GM12878 (cell line): ENCODE measurements at regions not wholly inside any gene's neighbourhood (a gene's known extent, or its start where the extent isn't known, plus 50 kb on each side); places are given as distances from the start of the nearest gene placed in this dataset.

Source experiments
- ATAC-seq: fragments of 200-7000 bp; cut with Tn5 transposase; 3 replicates; pipeline ENCODE4 v1.9.1; 2020; ENCODE audit warnings: mild to moderate bottlenecking, moderate library complexity
- BruUV-seq: library from RNA; stranded (reverse); fragments of 400-500 nt; replicated peaks from 2 replicates; lab custom pipeline; 2021; lab: Mats Ljungman, UMichigan
- CTCF ChIA-PET: fragments of 300-600 bp; sonication (Branson Sonifier 250); formaldehyde crosslinking; extraction: SDS; loops from one replicate; lab custom pipeline; 2021; ENCODE audit warnings: inconsistent platforms; lab: Yijun Ruan, JAX
- POLR2A ChIA-PET: fragments of 350-600 bp; formaldehyde crosslinking; extraction: SDS; loops from one replicate; lab custom pipeline; 2021; ENCODE audit warnings: inconsistent platforms; lab: Charles Lee
- RAD21 ChIA-PET: fragments of 300-600 bp; sonication (Branson Sonifier 250); formaldehyde crosslinking; loops from one replicate; lab custom pipeline; 2023; ENCODE audit warnings: antibody characterized with exemption; ENCODE audit not compliant: unreplicated experiment; lab: Charles Lee
- SMC1A ChIA-PET: fragments of 300-600 bp; sonication (Branson Sonifier 250); formaldehyde crosslinking; loops from one replicate; lab custom pipeline; 2023; ENCODE audit not compliant: unreplicated experiment, uncharacterized antibody; lab: Charles Lee
- DNase-seq: peaks from one replicate; pipeline ENCODE4 v3.0.0-alpha.2; 2011; ENCODE audit warnings: low read depth, low spot score
- FAIRE-seq: peaks from 3 replicates; lab custom pipeline; 2011; peaks lifted over from hg19 to GRCh38; lab: Jason Lieb, UNC
- H2AFZ ChIP-seq: 2 replicates; pipeline ENCODE4 v1.6.0; 2011; ENCODE audit warnings: low read depth, low read length, control low read depth; ENCODE audit not compliant: control insufficient read depth
- H3K27ac ChIP-seq: 2 replicates; pipeline ENCODE4 v1.5.1; 2011; ENCODE audit warnings: control low read depth; ENCODE audit not compliant: control insufficient read depth, insufficient read depth
- H3K27me3 ChIP-seq, 2 experiments: replicated peaks in 1 of 2; 2 replicates each; pipeline versions ENCODE4 v1.6.0 to v1.6.1; 2011; ENCODE audit warnings: low read length in 1 of 2; ENCODE audit not compliant: control insufficient read depth in 2 of 2, insufficient read depth in 2 of 2
- H3K36me3 ChIP-seq, 2 experiments: 2 replicates each; pipeline ENCODE4 v1.5.1; 2011; ENCODE audit warnings: low read length in 1 of 2; ENCODE audit not compliant: control insufficient read depth in 2 of 2, insufficient read depth in 2 of 2
- H3K4me1 ChIP-seq: 2 replicates; pipeline ENCODE4 v1.6.1; 2011; ENCODE audit warnings: mild to moderate bottlenecking, low read length, moderate library complexity, mixed read lengths; ENCODE audit not compliant: control insufficient read depth, insufficient read depth
- H3K4me2 ChIP-seq: 2 replicates; pipeline ENCODE4 v1.6.0; 2011; ENCODE audit warnings: control low read depth; ENCODE audit not compliant: control insufficient read depth, insufficient read depth
- H3K4me3 ChIP-seq: fragments of 200-600 bp; sonication (generic); 2 replicates; pipeline ENCODE4 v1.5.1; 2016
- H3K79me2 ChIP-seq: 2 replicates; pipeline ENCODE4 v1.6.0; 2011; ENCODE audit warnings: low read length; ENCODE audit not compliant: control insufficient read depth, insufficient read depth
- H3K9ac ChIP-seq: 2 replicates; pipeline ENCODE4 v1.8.0; 2011; ENCODE audit warnings: low read length, control low read depth, mixed read lengths; ENCODE audit not compliant: control insufficient read depth, insufficient read depth
- H3K9me3 ChIP-seq: replicated peaks from 3 replicates; pipeline ENCODE4 v1.5.1; 2011; ENCODE audit warnings: mild to moderate bottlenecking, low read length; ENCODE audit not compliant: control insufficient read depth, insufficient read depth
- H4K20me1 ChIP-seq: 2 replicates; pipeline ENCODE4 v1.6.0; 2011; ENCODE audit not compliant: control insufficient read depth, insufficient read depth
- CREB1 ChIP-seq: IDR thresholded peaks from 2 replicates; pipeline ENCODE4 v1.6.1; 2012; ENCODE audit warnings: low read depth, mild to moderate bottlenecking, inconsistent platforms
- HDAC2 ChIP-seq: fragments of 200-600 bp; sonication (generic); IDR thresholded peaks from 2 replicates; pipeline ENCODE4 v1.6.1; 2017
- JUND ChIP-seq: IDR thresholded peaks from 2 replicates; pipeline ENCODE4 v1.6.1; 2012; ENCODE audit warnings: low read depth, mild to moderate bottlenecking, low read length, improper control_type of control experiment, moderate library complexity
- LARP7 ChIP-seq: fragments of 450-650 bp; IDR thresholded peaks from 2 replicates; pipeline ENCODE4 v1.6.1; 2017; ENCODE audit warnings: mild to moderate bottlenecking
- NR2C2 ChIP-seq: IDR thresholded peaks from 2 replicates; pipeline ENCODE4 v1.6.1; 2011; ENCODE audit warnings: borderline replicate concordance, low read depth; ENCODE audit not compliant: control insufficient read depth, insufficient read length
- RCOR1 ChIP-seq: conservative IDR thresholded peaks from 2 replicates; pipeline ENCODE4 v1.6.1; 2012; ENCODE audit warnings: low read depth, low read length, improper control_type of control experiment
- SMC3 ChIP-seq: IDR thresholded peaks from 2 replicates; pipeline ENCODE4 v1.6.1; 2011; ENCODE audit warnings: low read length, improper control_type of control experiment, borderline replicate concordance
- SRF ChIP-seq, 2 experiments: IDR thresholded peaks; 2 replicates each; pipeline ENCODE4 v1.6.1; 2011; ENCODE audit warnings: low read depth in 2 of 2, low read length in 2 of 2, mild to moderate bottlenecking in 1 of 2, moderate library complexity in 1 of 2
- SUZ12 ChIP-seq: fragments of 200-600 bp; sonication (generic); IDR thresholded peaks from one replicate; pipeline ENCODE4 v1.6.1; 2018; ENCODE audit warnings: antibody characterized with exemption, mild to moderate bottlenecking; ENCODE audit not compliant: unreplicated experiment
- ZBTB4 ChIP-seq: fragments of 450-650 bp; formaldehyde crosslinking; IDR thresholded peaks from 2 replicates; pipeline ENCODE4 v1.4.0; 2022; ENCODE audit warnings: mild to moderate bottlenecking, moderate library complexity
- ZNF217 ChIP-seq: fragments of 450-650 bp; IDR thresholded peaks from 2 replicates; pipeline ENCODE4 v1.6.1; 2017; ENCODE audit warnings: antibody characterized with exemption, mild to moderate bottlenecking
- ZSCAN29 ChIP-seq: fragments of 450-650 bp; IDR thresholded peaks from 2 replicates; pipeline ENCODE4 v1.6.1; 2017; ENCODE audit warnings: mild to moderate bottlenecking, moderate library complexity
- WGBS: methylation state at CpG from one replicate; pipeline ENCODE4 v1.1.6; 2016; ENCODE audit warnings: low lambda C conversion rate; ENCODE audit not compliant: insufficient replicate concordance, insufficient coverage; ENCODE audit errors: missing lambda C conversion rate; 5-methylcytosine and 5-hydroxymethylcytosine counted together
- in situ Hi-C: fragments of 300-500 bp; cut with MboI; formaldehyde crosslinking; loops from 9 replicates; pipeline ENCODE4 v1.14.3; 2018; ENCODE audit warnings: mixed read lengths
- intact Hi-C: fragments of 100-400 bp; cut with micrococcal nuclease; formaldehyde crosslinking; loops from one replicate; pipeline ENCODE4 v1.14.2; 2022; ENCODE audit not compliant: unreplicated experiment
- TF ChIP-seq, protein P1 (sequence below): fragments of 450-650 bp; formaldehyde crosslinking; IDR thresholded peaks from 2 replicates; pipeline ENCODE4 v1.4.0; 2020; ENCODE audit warnings: mild to moderate bottlenecking, moderate library complexity
- TF ChIP-seq, protein P2 (sequence below): IDR thresholded peaks from 2 replicates; pipeline ENCODE4 v1.6.1; 2012; ENCODE audit warnings: low read length, inconsistent platforms
- TF ChIP-seq, protein P3 (sequence below): IDR thresholded peaks from 2 replicates; pipeline ENCODE4 v1.6.1; 2011; ENCODE audit warnings: low read depth, low read length, improper control_type of control experiment, borderline replicate concordance

GRCh38 chr11:112801025-112801816 lies 160.0 kb upstream of the NCAM1 start:
- Histone ChIP-seq H3K27ac (no peak overlapping the region), H2AFZ (no peak overlapping the region), H3K4me2 (no peak overlapping the region), H3K9ac (no peak overlapping the region), H3K4me3 (no peak overlapping the region), H3K36me3 (no peaks in the 10 kb centered on the region), H3K79me2 (no peaks in the 10 kb centered on the region), H3K9me3 (no peaks in the 10 kb centered on the region), H3K27me3 (peaks cover 0 to 3% of the 10 kb centered on the region in 2 experiments; a peak in 1 of 4 replicates), H4K20me1 (no peaks in the 10 kb centered on the region), H3K4me1 (no peaks in the 10 kb centered on the region)
- in situ Hi-C loops = no loop called here
- SMC1A ChIA-PET = no interaction called here
- CTCF ChIA-PET = no interaction called here
- intact Hi-C loops = no loop called here
- DNase-seq (no peak), ATAC-seq (no peak), FAIRE-seq (no peak)
- RAD21 ChIA-PET = interaction anchor here (0.9 kb wide), 1 partner anchor 213 kb away, joined by 3 read pairs; no protein-coding TSS in a partner anchor
- no TSS peak for BruUV-seq
- POLR2A ChIA-PET = no interaction called here
- 14% methylated on average over 11 of the region's 11 CpGs for WGBS
- no peak for TF ChIP-seq ZSCAN29
- TF ChIP-seq CREB1 = no peak
- no peak for TF ChIP-seq SRF (IDR thresholded peaks at IDR 0.05; ENCODE audit: low read depth in 2 of 2, low read length in 2 of 2)
- TF ChIP-seq ZNF217 = no peak
- TF ChIP-seq ZBTB4 (CRISPR knock-in tag) = no peak
- TF ChIP-seq, protein P1, sequence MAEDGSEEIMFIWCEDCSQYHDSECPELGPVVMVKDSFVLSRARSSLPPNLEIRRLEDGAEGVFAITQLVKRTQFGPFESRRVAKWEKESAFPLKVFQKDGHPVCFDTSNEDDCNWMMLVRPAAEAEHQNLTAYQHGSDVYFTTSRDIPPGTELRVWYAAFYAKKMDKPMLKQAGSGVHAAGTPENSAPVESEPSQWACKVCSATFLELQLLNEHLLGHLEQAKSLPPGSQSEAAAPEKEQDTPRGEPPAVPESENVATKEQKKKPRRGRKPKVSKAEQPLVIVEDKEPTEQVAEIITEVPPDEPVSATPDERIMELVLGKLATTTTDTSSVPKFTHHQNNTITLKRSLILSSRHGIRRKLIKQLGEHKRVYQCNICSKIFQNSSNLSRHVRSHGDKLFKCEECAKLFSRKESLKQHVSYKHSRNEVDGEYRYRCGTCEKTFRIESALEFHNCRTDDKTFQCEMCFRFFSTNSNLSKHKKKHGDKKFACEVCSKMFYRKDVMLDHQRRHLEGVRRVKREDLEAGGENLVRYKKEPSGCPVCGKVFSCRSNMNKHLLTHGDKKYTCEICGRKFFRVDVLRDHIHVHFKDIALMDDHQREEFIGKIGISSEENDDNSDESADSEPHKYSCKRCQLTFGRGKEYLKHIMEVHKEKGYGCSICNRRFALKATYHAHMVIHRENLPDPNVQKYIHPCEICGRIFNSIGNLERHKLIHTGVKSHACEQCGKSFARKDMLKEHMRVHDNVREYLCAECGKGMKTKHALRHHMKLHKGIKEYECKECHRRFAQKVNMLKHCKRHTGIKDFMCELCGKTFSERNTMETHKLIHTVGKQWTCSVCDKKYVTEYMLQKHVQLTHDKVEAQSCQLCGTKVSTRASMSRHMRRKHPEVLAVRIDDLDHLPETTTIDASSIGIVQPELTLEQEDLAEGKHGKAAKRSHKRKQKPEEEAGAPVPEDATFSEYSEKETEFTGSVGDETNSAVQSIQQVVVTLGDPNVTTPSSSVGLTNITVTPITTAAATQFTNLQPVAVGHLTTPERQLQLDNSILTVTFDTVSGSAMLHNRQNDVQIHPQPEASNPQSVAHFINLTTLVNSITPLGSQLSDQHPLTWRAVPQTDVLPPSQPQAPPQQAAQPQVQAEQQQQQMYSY (CRISPR knock-in tag) = no peak
- TF ChIP-seq SUZ12 = no peak
- TF ChIP-seq HDAC2 = no peak
- no peak for TF ChIP-seq RCOR1
- TF ChIP-seq LARP7 = no peak
- TF ChIP-seq JUND = no peak
- TF ChIP-seq, protein P2, sequence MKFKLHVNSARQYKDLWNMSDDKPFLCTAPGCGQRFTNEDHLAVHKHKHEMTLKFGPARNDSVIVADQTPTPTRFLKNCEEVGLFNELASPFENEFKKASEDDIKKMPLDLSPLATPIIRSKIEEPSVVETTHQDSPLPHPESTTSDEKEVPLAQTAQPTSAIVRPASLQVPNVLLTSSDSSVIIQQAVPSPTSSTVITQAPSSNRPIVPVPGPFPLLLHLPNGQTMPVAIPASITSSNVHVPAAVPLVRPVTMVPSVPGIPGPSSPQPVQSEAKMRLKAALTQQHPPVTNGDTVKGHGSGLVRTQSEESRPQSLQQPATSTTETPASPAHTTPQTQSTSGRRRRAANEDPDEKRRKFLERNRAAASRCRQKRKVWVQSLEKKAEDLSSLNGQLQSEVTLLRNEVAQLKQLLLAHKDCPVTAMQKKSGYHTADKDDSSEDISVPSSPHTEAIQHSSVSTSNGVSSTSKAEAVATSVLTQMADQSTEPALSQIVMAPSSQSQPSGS = no peak
- no peak for TF ChIP-seq SMC3
- TF ChIP-seq, protein P3, sequence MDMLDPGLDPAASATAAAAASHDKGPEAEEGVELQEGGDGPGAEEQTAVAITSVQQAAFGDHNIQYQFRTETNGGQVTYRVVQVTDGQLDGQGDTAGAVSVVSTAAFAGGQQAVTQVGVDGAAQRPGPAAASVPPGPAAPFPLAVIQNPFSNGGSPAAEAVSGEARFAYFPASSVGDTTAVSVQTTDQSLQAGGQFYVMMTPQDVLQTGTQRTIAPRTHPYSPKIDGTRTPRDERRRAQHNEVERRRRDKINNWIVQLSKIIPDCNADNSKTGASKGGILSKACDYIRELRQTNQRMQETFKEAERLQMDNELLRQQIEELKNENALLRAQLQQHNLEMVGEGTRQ = no peak
- no peak for TF ChIP-seq NR2C2
